IgD-negative memory B cell (primary cell): ENCODE measurements at regions not wholly inside any gene's neighbourhood (a gene's known extent, or its start where the extent isn't known, plus 50 kb on each side); places are given as distances from the start of the nearest gene placed in this dataset.
A peak's percentile ranks its signal among the peaks of the same experiment; 100 is the strongest.

Experiments used
- H3K27ac Mint-ChIP-seq, 3 donors: one replicate each; pipeline ENCODE4 v1.8.0; 2020 to 2022; ENCODE audit warnings: mild to moderate bottlenecking in 3 of 3, mixed read lengths in 3 of 3, moderate library complexity in 1 of 3
- H3K27me3 Mint-ChIP-seq: one replicate; pipeline ENCODE4 v1.8.0; 2021; ENCODE audit warnings: mixed read lengths
- H3K36me3 Mint-ChIP-seq: one replicate; pipeline ENCODE4 v1.8.0; 2020; ENCODE audit warnings: mild to moderate bottlenecking, mixed read lengths
- H3K4me1 Mint-ChIP-seq, 3 donors: one replicate each; pipeline ENCODE4 v1.8.0; 2020 to 2022; ENCODE audit warnings: mixed read lengths in 3 of 3, mild to moderate bottlenecking in 1 of 3
- H3K4me3 Mint-ChIP-seq, 4 donors: one replicate each; pipeline ENCODE4 v1.8.0; 2020 to 2022; ENCODE audit warnings: mild to moderate bottlenecking in 4 of 4, mixed read lengths in 4 of 4, moderate library complexity in 3 of 4
- H3K9me3 Mint-ChIP-seq, 3 donors: one replicate each; pipeline ENCODE4 v1.8.0; 2020 to 2021; ENCODE audit warnings: mixed read lengths in 3 of 3, mild to moderate bottlenecking in 1 of 3

- H3K4me1 Mint-ChIP-seq: no peaks in the 10 kb centered on the region
- no peak overlapping the region for H3K4me3 Mint-ChIP-seq
- peaks cover 1 to 17% (median 10%) of the 10 kb centered on the region in 3 donors for H3K9me3 Mint-ChIP-seq
- H3K27me3 Mint-ChIP-seq: peaks cover 47% of the 10 kb centered on the region
- peaks cover 3% of the 10 kb centered on the region for H3K36me3 Mint-ChIP-seq
- H3K27ac Mint-ChIP-seq: no peak overlapping the region
These were observed 61.6 kb downstream of the LSM5 start for GRCh38 chr7:32428546-32428945.

- Mint-ChIP-seq H3K27me3 (peaks cover 47% of the 10 kb centered on the region), H3K27ac (no peak overlapping the region), H3K9me3 (peaks cover 1 to 17% (median 10%) of the 10 kb centered on the region in 3 donors), H3K36me3 (peaks cover 3% of the 10 kb centered on the region), H3K4me3 (no peak overlapping the region), H3K4me1 (no peaks in the 10 kb centered on the region)
These were observed 62.4 kb downstream of the LSM5 start for GRCh38 chr7:32427769-32428291.

DNA sequence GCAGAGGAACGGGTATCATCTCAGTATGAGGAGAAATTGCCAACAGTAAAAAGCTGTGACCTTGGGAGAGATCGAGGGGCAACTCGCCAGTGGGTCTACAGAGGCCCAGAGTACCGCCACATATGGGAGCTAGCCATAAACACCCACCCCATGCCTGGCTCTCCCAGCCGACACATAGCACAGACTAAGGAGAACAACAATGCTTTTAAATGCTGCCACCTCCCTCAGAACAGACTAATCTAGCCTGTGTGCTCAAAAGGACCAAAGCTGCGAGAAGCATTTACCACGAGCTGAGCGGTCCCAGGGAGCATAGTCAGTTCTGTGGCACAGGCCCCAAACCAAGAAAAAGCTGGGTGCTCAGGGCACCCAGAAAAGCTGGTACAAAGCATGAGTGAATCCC lies 73.3 kb downstream of the LSM5 start:
- H3K27me3 Mint-ChIP-seq: peaks cover 4% of the 10 kb centered on the region
- H3K27ac Mint-ChIP-seq: no peak overlapping the region
- no peak overlapping the region for H3K4me3 Mint-ChIP-seq
- no peaks in the 10 kb centered on the region for H3K4me1 Mint-ChIP-seq
- H3K36me3 Mint-ChIP-seq: no peaks in the 10 kb centered on the region
- H3K9me3 Mint-ChIP-seq: peaks cover 0 to 2% (median 0%) of the 10 kb centered on the region in 3 donors

GRCh38 chr7:32415936-32416335 lies 74.2 kb downstream of the LSM5 start:
- H3K4me3 Mint-ChIP-seq: no peak overlapping the region
- peaks cover 0 to 2% (median 0%) of the 10 kb centered on the region in 3 donors for H3K9me3 Mint-ChIP-seq
- H3K4me1 Mint-ChIP-seq: no peaks in the 10 kb centered on the region
- H3K27ac Mint-ChIP-seq: no peak overlapping the region
- H3K27me3 Mint-ChIP-seq: peaks cover 4% of the 10 kb centered on the region
- H3K36me3 Mint-ChIP-seq: no peaks in the 10 kb centered on the region

DNA sequence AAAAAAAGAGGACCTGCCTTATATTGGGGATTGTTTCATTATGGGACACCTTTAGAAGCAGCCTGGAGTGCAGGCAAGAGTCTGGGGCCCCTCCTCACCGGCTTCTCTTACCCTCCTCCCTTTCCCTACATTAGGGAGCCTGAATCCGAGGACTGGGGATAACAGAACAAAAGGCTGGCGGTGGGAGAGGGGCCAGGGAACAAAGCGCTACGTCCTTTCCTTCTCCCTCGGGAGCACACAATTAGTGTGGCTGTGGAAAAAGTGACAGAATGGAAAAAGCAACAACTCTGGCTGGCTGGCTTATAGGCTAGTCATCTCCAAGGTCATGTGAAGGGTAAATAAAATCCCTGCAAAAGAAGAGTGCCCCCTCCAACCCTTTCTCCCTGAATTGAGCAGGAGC lies 74.7 kb downstream of the LSM5 start:
- Mint-ChIP-seq H3K36me3 (no peaks in the 10 kb centered on the region), H3K4me3 (no peak overlapping the region), H3K27ac (no peak overlapping the region), H3K4me1 (no peaks in the 10 kb centered on the region), H3K27me3 (peaks cover 4% of the 10 kb centered on the region), H3K9me3 (peaks cover 0 to 2% (median 0%) of the 10 kb centered on the region in 3 donors)

DNA sequence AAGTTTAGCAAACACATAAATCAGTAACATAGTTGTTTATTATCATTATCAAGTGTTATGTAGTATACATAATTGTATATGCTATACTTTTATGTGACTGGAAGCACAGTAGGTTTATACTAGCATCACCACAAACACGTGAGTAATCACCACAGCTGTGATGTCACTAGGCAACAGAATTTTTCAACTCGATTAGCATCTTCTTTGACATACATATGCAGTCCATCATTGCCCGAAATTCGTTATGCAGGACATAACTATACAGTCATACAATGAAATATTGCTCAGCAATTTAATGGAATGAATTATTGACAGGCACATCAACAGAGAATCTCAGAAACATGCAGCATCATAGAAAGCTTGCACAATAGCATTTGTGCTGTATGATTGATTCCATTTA lies 77.7 kb downstream of the LSM5 start:
- H3K36me3 Mint-ChIP-seq: no peaks in the 10 kb centered on the region
- H3K4me1 Mint-ChIP-seq: no peaks in the 10 kb centered on the region
- no peak overlapping the region for H3K27ac Mint-ChIP-seq
- no peaks in the 10 kb centered on the region for H3K27me3 Mint-ChIP-seq
- H3K9me3 Mint-ChIP-seq: peaks cover 0 to 1% (median 0%) of the 10 kb centered on the region in 3 donors
- no peak overlapping the region for H3K4me3 Mint-ChIP-seq

- Mint-ChIP-seq H3K36me3 (no peaks in the 10 kb centered on the region), H3K4me3 (no peak overlapping the region), H3K9me3 (peaks cover 0 to 1% (median 0%) of the 10 kb centered on the region in 3 donors), H3K4me1 (no peaks in the 10 kb centered on the region), H3K27me3 (peaks cover 3% of the 10 kb centered on the region), H3K27ac (no peak overlapping the region)
These were observed 79.6 kb downstream of the LSM5 start for GRCh38 chr7:32410545-32410944.

DNA sequence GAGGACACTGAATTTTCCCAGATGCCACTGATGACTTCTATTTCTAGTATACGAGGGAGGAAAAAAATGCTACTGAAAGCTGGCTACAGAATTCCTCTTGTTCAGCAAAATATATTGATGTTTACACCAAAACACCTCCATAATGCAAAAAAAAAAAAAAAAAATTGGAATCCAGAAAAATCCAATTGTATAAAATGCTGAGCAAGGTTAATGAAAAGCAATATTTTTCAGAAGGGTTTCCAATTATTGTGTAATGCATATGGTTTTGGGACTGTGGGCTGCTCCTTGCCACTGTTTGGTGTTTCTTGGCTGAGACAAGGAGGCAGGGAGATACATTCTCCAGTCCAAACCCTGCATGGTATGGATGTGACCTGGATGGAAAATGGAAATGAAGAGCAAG lies 83.8 kb downstream of the LSM5 start:
- peaks cover 0 to 1% (median 0%) of the 10 kb centered on the region in 3 donors for H3K9me3 Mint-ChIP-seq
- no peaks in the 10 kb centered on the region for H3K36me3 Mint-ChIP-seq
- no peaks in the 10 kb centered on the region for H3K4me1 Mint-ChIP-seq
- H3K27ac Mint-ChIP-seq: no peak overlapping the region
- peaks cover 6% of the 10 kb centered on the region for H3K27me3 Mint-ChIP-seq
- H3K4me3 Mint-ChIP-seq: no peak overlapping the region

- Mint-ChIP-seq H3K36me3 (no peaks in the 10 kb centered on the region), H3K4me3 (no peak overlapping the region)
These were observed 86.5 kb downstream of the LSM5 start for GRCh38 chr7:32403463-32404229.

DNA sequence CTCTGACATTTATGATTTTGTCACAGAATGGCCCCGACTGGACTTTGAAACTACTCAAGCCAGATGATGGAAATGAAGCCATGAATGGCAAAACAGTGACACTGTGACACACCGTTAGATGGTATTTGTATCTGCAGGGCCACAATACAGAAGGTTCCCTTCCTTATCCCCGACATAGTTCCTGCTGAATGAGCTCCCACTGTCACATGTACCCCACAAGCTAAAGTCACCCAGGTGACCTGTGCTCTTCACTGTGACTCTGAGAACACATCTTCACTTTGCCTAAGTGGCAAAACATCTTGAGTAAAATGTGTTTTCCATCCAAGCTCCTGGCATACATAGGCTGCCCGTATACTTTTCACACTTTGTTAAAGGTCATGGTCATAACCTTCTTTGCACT lies 89.5 kb downstream of the LSM5 start:
- H3K36me3 Mint-ChIP-seq: no peaks in the 10 kb centered on the region
- no peaks in the 10 kb centered on the region for H3K4me1 Mint-ChIP-seq
- H3K9me3 Mint-ChIP-seq: peaks cover 0 to 1% (median 1%) of the 10 kb centered on the region in 3 donors
- no peak overlapping the region for H3K4me3 Mint-ChIP-seq
- no peak overlapping the region for H3K27ac Mint-ChIP-seq
- H3K27me3 Mint-ChIP-seq: peaks cover 4% of the 10 kb centered on the region

More at GRCh38 chr7:32403463-32404229, 86.5 kb downstream of the LSM5 start:
- Mint-ChIP-seq H3K9me3 (peaks cover 0 to 1% (median 0%) of the 10 kb centered on the region in 3 donors), H3K27ac (no peak overlapping the region), H3K4me1 (no peaks in the 10 kb centered on the region), H3K27me3 (peaks cover 8% of the 10 kb centered on the region)

GRCh38 chr7:32399311-32399710 lies 90.9 kb downstream of the LSM5 start:
- H3K4me1 Mint-ChIP-seq: no peaks in the 10 kb centered on the region
- H3K9me3 Mint-ChIP-seq: peaks cover 0 to 1% (median 1%) of the 10 kb centered on the region in 3 donors
- H3K4me3 Mint-ChIP-seq: no peak overlapping the region
- H3K36me3 Mint-ChIP-seq: no peaks in the 10 kb centered on the region
- H3K27ac Mint-ChIP-seq: no peak overlapping the region
- peaks cover 4% of the 10 kb centered on the region for H3K27me3 Mint-ChIP-seq

- no peak overlapping the region for H3K27ac Mint-ChIP-seq
- no peak overlapping the region for H3K4me3 Mint-ChIP-seq
- H3K9me3 Mint-ChIP-seq: peaks cover 0 to 3% (median 1%) of the 10 kb centered on the region in 3 donors
- H3K36me3 Mint-ChIP-seq: no peaks in the 10 kb centered on the region
- no peaks in the 10 kb centered on the region for H3K4me1 Mint-ChIP-seq
- peaks cover 2% of the 10 kb centered on the region for H3K27me3 Mint-ChIP-seq
These were observed 95.0 kb downstream of the LSM5 start for GRCh38 chr7:32395168-32395567.

DNA sequence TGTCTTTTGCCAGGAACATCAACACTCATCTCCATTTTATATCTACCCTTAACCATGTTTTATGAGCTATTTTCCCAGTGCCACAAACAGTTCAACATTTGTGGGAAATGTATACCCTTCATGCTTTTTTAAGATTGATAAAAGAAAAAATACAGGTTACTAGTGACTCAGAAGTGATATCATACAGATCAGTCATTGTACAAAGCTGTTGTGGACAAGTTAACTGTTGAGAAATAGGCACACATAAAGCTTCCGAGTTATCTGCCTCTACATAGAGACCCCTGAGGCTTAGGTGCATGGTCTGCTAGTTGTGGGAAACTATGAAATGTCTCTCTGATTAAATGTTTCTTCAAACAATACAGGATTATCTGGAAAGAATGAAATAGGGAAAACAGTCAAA lies 96.3 kb downstream of the LSM5 start:
- Mint-ChIP-seq H3K4me1 (no peaks in the 10 kb centered on the region), H3K27ac (no peak overlapping the region), H3K36me3 (no peaks in the 10 kb centered on the region), H3K9me3 (peaks cover 0 to 5% (median 1%) of the 10 kb centered on the region in 3 donors), H3K27me3 (peaks cover 1% of the 10 kb centered on the region), H3K4me3 (no peak overlapping the region)

- H3K4me1 Mint-ChIP-seq: no peaks in the 10 kb centered on the region
- H3K27me3 Mint-ChIP-seq: peaks cover 5% of the 10 kb centered on the region
- no peak overlapping the region for H3K27ac Mint-ChIP-seq
- no peaks in the 10 kb centered on the region for H3K36me3 Mint-ChIP-seq
- no peak overlapping the region for H3K4me3 Mint-ChIP-seq
- H3K9me3 Mint-ChIP-seq: peaks cover 0 to 4% (median 0%) of the 10 kb centered on the region in 3 donors
These were observed 100.0 kb downstream of the LSM5 start for GRCh38 chr7:32390210-32390609.

GRCh38 chr7:32385316-32385956 lies 104.7 kb downstream of the LSM5 start:
- peak overlapping the region in 1 of 3 donors; percentile 61 for H3K27ac Mint-ChIP-seq
- H3K9me3 Mint-ChIP-seq: peaks cover 0 to 6% (median 2%) of the 10 kb centered on the region in 3 donors
- H3K36me3 Mint-ChIP-seq: no peaks in the 10 kb centered on the region
- H3K4me3 Mint-ChIP-seq: no peak overlapping the region
- H3K4me1 Mint-ChIP-seq: no peaks in the 10 kb centered on the region
- peaks cover 10% of the 10 kb centered on the region for H3K27me3 Mint-ChIP-seq
